ENCODE measurements at regions not wholly inside any gene's neighbourhood (a gene's known extent, or its start where the extent isn't known, plus 50 kb on each side); places are given as distances from the start of the nearest gene placed in this dataset.

- H3K79me2 ChIP-seq (ENCODE audit: insufficient read depth, low read depth): no peaks in the 10 kb centered on the region
- no peak overlapping the region for H3K4me2 ChIP-seq
- no peak overlapping the region for H2AFZ ChIP-seq (ENCODE audit: low read depth)
Observed at GRCh38 chr10:84076540-84077195, 62.6 kb upstream of the GHITM start.

GRCh38 chr10:84077768-84078167 is 61.5 kb upstream of the GHITM start:
- H3K4me3 ChIP-seq (IDR thresholded peaks at IDR 0.05; ENCODE audit: insufficient read depth, low read depth, low read length): no peak overlapping the region
- no peak overlapping the region for H3K27ac ChIP-seq
- TF ChIP-seq CTCF (conservative IDR thresholded peaks at IDR 0.05; ENCODE audit: low read depth, low read length): no peak
- H3K79me2 ChIP-seq (ENCODE audit: insufficient read depth, low read depth): no peaks in the 10 kb centered on the region
- H3K4me1 ChIP-seq (ENCODE audit: low read depth, poor library complexity, severe bottlenecking): no peaks in the 10 kb centered on the region
- no peak overlapping the region for H3K9ac ChIP-seq
- no peaks in the 10 kb centered on the region for H3K27me3 ChIP-seq (ENCODE audit: insufficient read depth, low read depth)
- H2AFZ ChIP-seq (ENCODE audit: low read depth): no peak overlapping the region
- no peak overlapping the region for H3K4me2 ChIP-seq
- no peaks in the 10 kb centered on the region for H3K36me3 ChIP-seq (ENCODE audit: insufficient read depth)
- no peaks in the 10 kb centered on the region for H4K20me1 ChIP-seq (ENCODE audit: insufficient read depth)

More at GRCh38 chr10:84076540-84077195, 62.6 kb upstream of the GHITM start:
- Histone ChIP-seq H3K4me1 (ENCODE audit: low read depth, poor library complexity, severe bottlenecking) (no peaks in the 10 kb centered on the region), H4K20me1 (ENCODE audit: insufficient read depth) (no peaks in the 10 kb centered on the region), H3K9ac (no peak overlapping the region), H3K36me3 (ENCODE audit: insufficient read depth) (no peaks in the 10 kb centered on the region), H3K27ac (no peak overlapping the region), H3K27me3 (ENCODE audit: insufficient read depth, low read depth) (no peaks in the 10 kb centered on the region), H3K4me3 (IDR thresholded peaks at IDR 0.05; ENCODE audit: insufficient read depth, low read depth, low read length) (no peak overlapping the region)
- no peak for TF ChIP-seq CTCF (conservative IDR thresholded peaks at IDR 0.05; ENCODE audit: low read depth, low read length)

GRCh38 chr10:84078771-84079170 is 60.5 kb upstream of the GHITM start:
- Histone ChIP-seq H3K4me3 (IDR thresholded peaks at IDR 0.05; ENCODE audit: insufficient read depth, low read depth, low read length) (no peak overlapping the region), H2AFZ (ENCODE audit: low read depth) (no peak overlapping the region), H3K9ac (no peak overlapping the region), H3K79me2 (ENCODE audit: insufficient read depth, low read depth) (no peaks in the 10 kb centered on the region), H3K27me3 (ENCODE audit: insufficient read depth, low read depth) (no peaks in the 10 kb centered on the region), H3K4me2 (no peak overlapping the region), H3K27ac (no peak overlapping the region), H3K36me3 (ENCODE audit: insufficient read depth) (no peaks in the 10 kb centered on the region), H4K20me1 (ENCODE audit: insufficient read depth) (no peaks in the 10 kb centered on the region), H3K4me1 (ENCODE audit: low read depth, poor library complexity, severe bottlenecking) (no peaks in the 10 kb centered on the region)
- TF ChIP-seq CTCF (conservative IDR thresholded peaks at IDR 0.05; ENCODE audit: low read depth, low read length): no peak

- Histone ChIP-seq H2AFZ (ENCODE audit: low read depth) (no peak overlapping the region), H3K27ac (no peak overlapping the region), H3K79me2 (ENCODE audit: insufficient read depth, low read depth) (no peaks in the 10 kb centered on the region), H3K4me3 (IDR thresholded peaks at IDR 0.05; ENCODE audit: insufficient read depth, low read depth, low read length) (no peak overlapping the region), H4K20me1 (ENCODE audit: insufficient read depth) (no peaks in the 10 kb centered on the region), H3K4me2 (no peak overlapping the region), H3K4me1 (ENCODE audit: low read depth, poor library complexity, severe bottlenecking) (no peaks in the 10 kb centered on the region), H3K36me3 (ENCODE audit: insufficient read depth) (no peaks in the 10 kb centered on the region), H3K9ac (no peak overlapping the region), H3K27me3 (ENCODE audit: insufficient read depth, low read depth) (no peaks in the 10 kb centered on the region)
- no peak for TF ChIP-seq CTCF (conservative IDR thresholded peaks at IDR 0.05; ENCODE audit: low read depth, low read length)
Observed at GRCh38 chr10:84084342-84084741, 55.0 kb upstream of the GHITM start.

Measured in KMS-11 (cell line).